PC-3 (cell line): ENCODE measurements at regions not wholly inside any gene's neighbourhood (a gene's known extent, or its start where the extent isn't known, plus 50 kb on each side); places are given as distances from the start of the nearest gene placed in this dataset.
"Not testable (repeated sequence)": the region's sequence is repeated elsewhere in the genome, so short reads cannot be mapped to it uniquely, and the experiment has no call there.

Experiments
- ATAC-seq: fragments of 200-7000 bp; cut with Tn5 transposase; 2 replicates; pipeline ENCODE4 v1.9.1; 2020; ENCODE audit warnings: mild to moderate bottlenecking, moderate library complexity
- BruUV-seq: library from RNA; stranded (reverse); fragments of 400-500 nt; replicated peaks from 2 replicates; lab custom pipeline; 2021; lab: Mats Ljungman, UMichigan
- CTCF ChIA-PET: fragments of 300-600 bp; sonication (Branson Sonifier 250); formaldehyde crosslinking; loops from one replicate; lab custom pipeline; 2022; ENCODE audit warnings: antibody characterized with exemption; lab: Charles Lee
- POLR2A ChIA-PET: fragments of 300-600 bp; sonication (Branson Sonifier 250); formaldehyde crosslinking; loops from one replicate; lab custom pipeline; 2022; ENCODE audit warnings: antibody characterized with exemption; ENCODE audit not compliant: unreplicated experiment; lab: Charles Lee
- DNase-seq: peaks from one replicate; pipeline ENCODE4 v3.0.0-alpha.2; 2015
- H2AFZ ChIP-seq: fragments of 300-600 bp; sonication (generic); 2 replicates; pipeline ENCODE4 v1.6.0; 2016; ENCODE audit warnings: antibody characterized with exemption, low read length
- H3F3A ChIP-seq: fragments of 300-600 bp; sonication (generic); one replicate; pipeline ENCODE4 v1.6.0; 2017; ENCODE audit warnings: antibody characterized with exemption, low read length, control low read depth, mild to moderate bottlenecking; ENCODE audit not compliant: unreplicated experiment
- H3K27ac ChIP-seq: fragments of 300-600 bp; sonication (generic); 2 replicates; pipeline ENCODE4 v1.5.1; 2016; ENCODE audit warnings: mild to moderate bottlenecking, low read length
- H3K27me3 ChIP-seq: fragments of 300-600 bp; sonication (generic); 2 replicates; pipeline ENCODE4 v1.6.1; 2016; ENCODE audit warnings: low read length, mixed read lengths
- H3K36me3 ChIP-seq: fragments of 300-600 bp; sonication (generic); 2 replicates; pipeline ENCODE4 v1.6.1; 2016; ENCODE audit warnings: low read depth, mixed run types, low read length, mixed read lengths
- H3K4me1 ChIP-seq: fragments of 300-600 bp; sonication (generic); 2 replicates; pipeline ENCODE4 v1.5.1; 2016; ENCODE audit warnings: low read length; ENCODE audit not compliant: insufficient read depth
- H3K4me2 ChIP-seq: fragments of 300-600 bp; sonication (generic); 2 replicates; pipeline ENCODE4 v1.6.0; 2016; ENCODE audit warnings: low read length
- H3K4me3 ChIP-seq: fragments of 300-600 bp; sonication (generic); 2 replicates; pipeline ENCODE4 v1.5.1; 2016; ENCODE audit warnings: mild to moderate bottlenecking, low read length, mixed read lengths
- H3K79me2 ChIP-seq: fragments of 300-600 bp; sonication (generic); 2 replicates; pipeline ENCODE4 v1.6.1; 2017; ENCODE audit warnings: low read length, mixed read lengths
- H3K9ac ChIP-seq: fragments of 300-600 bp; sonication (generic); 2 replicates; pipeline ENCODE4 v1.6.0; 2016; ENCODE audit warnings: mild to moderate bottlenecking, low read length
- H3K9me2 ChIP-seq: fragments of 300-600 bp; sonication (generic); replicated peaks from 2 replicates; pipeline ENCODE4 v1.6.1; 2016; ENCODE audit warnings: mixed run types, low read length, mixed read lengths
- H3K9me3 ChIP-seq: fragments of 300-600 bp; sonication (generic); 2 replicates; pipeline ENCODE4 v1.6.1; 2016; ENCODE audit warnings: low read length, mixed read lengths
- H4K20me1 ChIP-seq: fragments of 300-600 bp; sonication (generic); 2 replicates; pipeline ENCODE4 v1.6.1; 2016; ENCODE audit warnings: low read length, mixed read lengths
- CTCF ChIP-seq: fragments of 300-600 bp; sonication (generic); conservative IDR thresholded peaks from 2 replicates; pipeline ENCODE4 v1.5.1; 2017; ENCODE audit warnings: antibody characterized with exemption, low read depth, mild to moderate bottlenecking, low read length
- EZH2 ChIP-seq: fragments of 300-600 bp; sonication (generic); IDR thresholded peaks from one replicate; pipeline ENCODE4 v1.6.1; 2017; ENCODE audit warnings: antibody characterized with exemption, mild to moderate bottlenecking, low read length; ENCODE audit not compliant: unreplicated experiment
- EZH2phosphoT487 ChIP-seq: fragments of 300-600 bp; sonication (generic); IDR thresholded peaks from 2 replicates; pipeline ENCODE4 v1.6.1; 2018; ENCODE audit warnings: mild to moderate bottlenecking, antibody characterized with exemption, low read length, borderline replicate concordance
- intact Hi-C: fragments of 100-400 bp; cut with micrococcal nuclease; formaldehyde crosslinking; loops from 2 replicates; pipeline ENCODE4 v1.9.0; 2023

- CTCF ChIA-PET: no interaction called here
These were observed 67.9 kb upstream of the SLC7A14 start for GRCh38 chr3:170653801-170654200.

GRCh38 chr3:170651260-170651845 lies 65.5 kb upstream of the SLC7A14 start:
- Histone ChIP-seq H3K79me2 (no peaks in the 10 kb centered on the region), H3K9me2 (no peaks in the 10 kb centered on the region), H3K27ac (no peak overlapping the region), H3K4me1 (no peaks in the 10 kb centered on the region), H3F3A (no peaks in the 10 kb centered on the region), H3K27me3 (no peaks in the 10 kb centered on the region), H3K4me2 (no peak overlapping the region), H3K9ac (no peak overlapping the region), H3K36me3 (no peaks in the 10 kb centered on the region), H3K9me3 (no peaks in the 10 kb centered on the region), H3K4me3 (no peak overlapping the region), H4K20me1 (no peaks in the 10 kb centered on the region), H2AFZ (no peak overlapping the region)
- POLR2A ChIA-PET: no interaction called here
- CTCF ChIA-PET: no interaction called here
- TF ChIP-seq CTCF (no peak), EZH2phosphoT487 (no peak), EZH2 (no peak)
- no TSS peak for BruUV-seq
- intact Hi-C loops: no loop called here
- ATAC-seq (no peak), DNase-seq (peak; percentile 10)

More at GRCh38 chr3:170653801-170654200, 67.9 kb upstream of the SLC7A14 start:
- H3K9me3 ChIP-seq: no peaks in the 10 kb centered on the region
- H3F3A ChIP-seq: no peaks in the 10 kb centered on the region
- H3K27me3 ChIP-seq: no peaks in the 10 kb centered on the region
- no peak for DNase-seq
- no TSS peak for BruUV-seq
- H3K36me3 ChIP-seq: no peaks in the 10 kb centered on the region
- H3K4me1 ChIP-seq: no peaks in the 10 kb centered on the region
- H3K4me3 ChIP-seq: no peak overlapping the region
- no peaks in the 10 kb centered on the region for H4K20me1 ChIP-seq
- no peak for ATAC-seq
- POLR2A ChIA-PET: no interaction called here
- H2AFZ ChIP-seq: no peak overlapping the region
- no peak for TF ChIP-seq CTCF
- TF ChIP-seq EZH2: no peak
- TF ChIP-seq EZH2phosphoT487: no peak
- no peak overlapping the region for H3K4me2 ChIP-seq
- H3K27ac ChIP-seq: no peak overlapping the region
- H3K9me2 ChIP-seq: no peaks in the 10 kb centered on the region
- intact Hi-C loops: no loop called here
- no peak overlapping the region for H3K9ac ChIP-seq
- no peaks in the 10 kb centered on the region for H3K79me2 ChIP-seq

GRCh38 chr3:170650557-170650956 lies 64.7 kb upstream of the SLC7A14 start:
- H3K9me2 ChIP-seq, H3K4me2 ChIP-seq, H3K4me3 ChIP-seq, POLR2A ChIA-PET, H3K4me1 ChIP-seq, ATAC-seq, H2AFZ ChIP-seq, intact Hi-C loops, BruUV-seq, H4K20me1 ChIP-seq, CTCF ChIA-PET, DNase-seq, H3K79me2 ChIP-seq, H3F3A ChIP-seq, H3K9ac ChIP-seq, H3K36me3 ChIP-seq, H3K27me3 ChIP-seq, H3K9me3 ChIP-seq, H3K27ac ChIP-seq: not testable (repeated sequence)
